Transverse colon (tissue), 4 donors: ENCODE measurements at regions not wholly inside any gene's neighbourhood (a gene's known extent, or its start where the extent isn't known, plus 50 kb on each side); places are given as distances from the start of the nearest gene placed in this dataset.

ENCODE experiments used
- DNase-seq: peaks from one replicate; pipeline ENCODE4 v3.0.0-alpha.2; 2019
- H3K27ac ChIP-seq, 4 donors: fragments of 200-600 bp; sonication (generic); 2 replicates each; pipeline ENCODE4 v1.5.1; 2016 to 2018; ENCODE audit warnings: inconsistent platforms in 4 of 4
- H3K27me3 ChIP-seq: fragments of 200-600 bp; sonication (generic); 2 replicates; pipeline ENCODE4 v1.5.1; 2017; ENCODE audit warnings: inconsistent platforms
- H3K36me3 ChIP-seq, 4 donors: fragments of 200-600 bp; sonication (generic); 2 replicates each; pipeline ENCODE4 v1.5.1; 2017 to 2019; ENCODE audit warnings: inconsistent platforms in 4 of 4
- H3K4me1 ChIP-seq, 4 donors: fragments of 200-600 bp; sonication (generic); 2 replicates each; pipeline ENCODE4 v1.5.1; 2017 to 2020; ENCODE audit warnings: inconsistent platforms in 4 of 4
- H3K4me3 ChIP-seq, 4 donors: fragments of 200-600 bp; sonication (generic); 1 replicate in 1 of 4; 2 replicates in 3 of 4; pipeline versions ENCODE4 v1.5.1 to v1.6.1; 2017 to 2019; ENCODE audit warnings: inconsistent platforms in 4 of 4
- H3K9me3 ChIP-seq, 2 donors: fragments of 200-600 bp; sonication (generic); 2 replicates each; pipeline ENCODE4 v1.5.1; 2017 to 2019; ENCODE audit warnings: inconsistent platforms in 2 of 2
- EP300 ChIP-seq: sonication (generic); formaldehyde crosslinking; IDR thresholded peaks from one replicate; pipeline ENCODE4 v1.6.1; 2017; ENCODE audit warnings: antibody characterized with exemption, low read depth
- POLR2A ChIP-seq: fragments of 450-650 bp; IDR thresholded peaks from one replicate; pipeline ENCODE4 v1.6.1; 2016; ENCODE audit warnings: antibody characterized with exemption, mild to moderate bottlenecking, moderate library complexity
- POLR2AphosphoS5 ChIP-seq, 3 donors: sonication (generic); formaldehyde crosslinking; IDR thresholded peaks; one replicate each; pipeline ENCODE4 v1.6.1; 2016; ENCODE audit warnings: antibody characterized with exemption in 3 of 3
- WGBS, 2 donors: methylation state at CpG; one replicate each; pipeline ENCODE4 v1.1.5; 2018; ENCODE audit warnings: low coverage in 1 of 2; 5-methylcytosine and 5-hydroxymethylcytosine counted together
- in situ Hi-C, 4 donors: fragments of 200-750 bp; cut with MboI; loops; one replicate each; pipeline versions ENCODE4 v1.15.0 to v1.15.1; 2017; ENCODE audit warnings: low sequenced_read_pairs in 3 of 4, low pct_ligation_motif_present in 1 of 4, low pct_unique_long_range_greater_than_20kb in 1 of 4
- intact Hi-C: fragments of 100-400 bp; cut with DNase I; formaldehyde crosslinking; loops from one replicate; pipeline ENCODE4 v1.15.1; 2023; ENCODE audit warnings: low total_unique reads
- TF ChIP-seq, protein P1 (sequence below), 5 experiments: fragments of 200-600 bp in 3 of 5; fragments of 450-650 bp in 2 of 5; sonication (generic) in 3 of 5; IDR thresholded peaks; 1 replicate in 2 of 5; 2 replicates in 3 of 5; pipeline ENCODE4 v1.5.1; 2016 to 2017; ENCODE audit warnings: antibody characterized with exemption in 5 of 5, inconsistent platforms in 3 of 5, mild to moderate bottlenecking in 2 of 5, moderate library complexity in 1 of 5

DNA sequence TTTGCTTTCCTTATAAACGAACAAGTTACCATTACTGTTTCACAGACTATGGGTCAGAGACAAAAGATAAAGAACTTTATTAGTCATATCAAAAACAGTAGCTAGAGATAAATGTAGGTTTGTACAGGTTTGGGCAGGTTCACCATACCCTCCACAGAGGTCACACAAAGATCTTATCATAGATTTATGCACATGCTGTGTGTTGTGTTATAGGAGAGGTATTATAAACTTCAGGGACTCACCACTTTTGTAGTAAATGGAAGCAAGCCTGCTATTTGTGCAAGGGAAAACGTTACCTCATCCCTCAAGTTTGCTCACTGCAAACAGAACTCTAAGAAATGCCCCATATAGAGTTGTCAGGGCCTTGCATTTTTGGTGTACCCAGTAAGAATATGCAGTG lies 584.5 kb upstream of the LRRTM1 start:
- Histone ChIP-seq H3K4me1 (peaks cover 0 to 11% (median 0%) of the 10 kb centered on the region in 4 donors), H3K36me3 (no peaks in the 10 kb centered on the region), H3K27ac (no peak overlapping the region), H3K9me3 (no peaks in the 10 kb centered on the region), H3K4me3 (no peak overlapping the region), H3K27me3 (no peaks in the 10 kb centered on the region)
- 17 to 25% methylated on average over 2 of the region's 2 CpGs for WGBS, 2 donors
- DNase-seq = no peak
- in situ Hi-C loops = no loop called here
- intact Hi-C loops = no loop called here
- TF ChIP-seq, protein P1, sequence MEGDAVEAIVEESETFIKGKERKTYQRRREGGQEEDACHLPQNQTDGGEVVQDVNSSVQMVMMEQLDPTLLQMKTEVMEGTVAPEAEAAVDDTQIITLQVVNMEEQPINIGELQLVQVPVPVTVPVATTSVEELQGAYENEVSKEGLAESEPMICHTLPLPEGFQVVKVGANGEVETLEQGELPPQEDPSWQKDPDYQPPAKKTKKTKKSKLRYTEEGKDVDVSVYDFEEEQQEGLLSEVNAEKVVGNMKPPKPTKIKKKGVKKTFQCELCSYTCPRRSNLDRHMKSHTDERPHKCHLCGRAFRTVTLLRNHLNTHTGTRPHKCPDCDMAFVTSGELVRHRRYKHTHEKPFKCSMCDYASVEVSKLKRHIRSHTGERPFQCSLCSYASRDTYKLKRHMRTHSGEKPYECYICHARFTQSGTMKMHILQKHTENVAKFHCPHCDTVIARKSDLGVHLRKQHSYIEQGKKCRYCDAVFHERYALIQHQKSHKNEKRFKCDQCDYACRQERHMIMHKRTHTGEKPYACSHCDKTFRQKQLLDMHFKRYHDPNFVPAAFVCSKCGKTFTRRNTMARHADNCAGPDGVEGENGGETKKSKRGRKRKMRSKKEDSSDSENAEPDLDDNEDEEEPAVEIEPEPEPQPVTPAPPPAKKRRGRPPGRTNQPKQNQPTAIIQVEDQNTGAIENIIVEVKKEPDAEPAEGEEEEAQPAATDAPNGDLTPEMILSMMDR (IDR thresholded peaks at IDR 0.05) = no peak
- TF ChIP-seq EP300 (no peak), POLR2A (no peak), POLR2AphosphoS5 (IDR thresholded peaks at IDR 0.05) (no peak)

DNA sequence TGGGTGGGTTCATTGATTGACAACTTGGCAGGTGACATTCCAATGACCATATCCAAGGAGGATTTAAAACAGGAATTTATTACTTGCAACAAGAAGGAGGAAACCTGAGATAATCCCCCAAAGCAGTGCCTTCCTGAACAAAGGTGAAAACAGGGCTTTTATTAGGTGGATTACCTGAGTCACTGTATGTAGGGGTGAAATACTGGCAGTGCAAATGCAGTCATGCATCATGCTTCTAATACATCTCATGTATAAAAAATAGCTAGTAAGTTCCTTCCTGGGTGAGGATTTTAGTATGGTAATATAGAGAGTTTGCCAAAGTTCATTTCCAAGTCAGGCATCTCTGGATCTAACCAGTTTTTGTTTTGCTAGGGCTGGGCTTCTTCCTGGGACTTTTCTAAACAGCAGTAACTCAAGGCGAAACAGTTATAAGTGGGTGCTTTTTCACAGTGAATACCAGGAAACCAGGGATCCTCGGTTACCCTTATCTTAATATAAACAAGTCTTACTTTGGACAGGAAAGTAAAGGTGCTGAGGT lies 583.4 kb upstream of the LRRTM1 start:
- WGBS, 2 donors = 17 to 20% methylated on average over 2 of the region's 2 CpGs
- no peaks in the 10 kb centered on the region for H3K36me3 ChIP-seq
- TF ChIP-seq EP300 = no peak
- TF ChIP-seq, protein P1 (IDR thresholded peaks at IDR 0.05) = no peak
- no peak for TF ChIP-seq POLR2A
- TF ChIP-seq POLR2AphosphoS5 (IDR thresholded peaks at IDR 0.05) = no peak
- DNase-seq = peak; percentile 8
- H3K27me3 ChIP-seq = no peaks in the 10 kb centered on the region
- H3K4me3 ChIP-seq = no peak overlapping the region
- H3K9me3 ChIP-seq = no peaks in the 10 kb centered on the region
- in situ Hi-C loops = no loop called here
- peaks cover 0 to 11% (median 0%) of the 10 kb centered on the region in 4 donors for H3K4me1 ChIP-seq
- H3K27ac ChIP-seq = peak overlapping the region in 1 of 4 donors; percentile 7
- intact Hi-C loops = no loop called here

DNA sequence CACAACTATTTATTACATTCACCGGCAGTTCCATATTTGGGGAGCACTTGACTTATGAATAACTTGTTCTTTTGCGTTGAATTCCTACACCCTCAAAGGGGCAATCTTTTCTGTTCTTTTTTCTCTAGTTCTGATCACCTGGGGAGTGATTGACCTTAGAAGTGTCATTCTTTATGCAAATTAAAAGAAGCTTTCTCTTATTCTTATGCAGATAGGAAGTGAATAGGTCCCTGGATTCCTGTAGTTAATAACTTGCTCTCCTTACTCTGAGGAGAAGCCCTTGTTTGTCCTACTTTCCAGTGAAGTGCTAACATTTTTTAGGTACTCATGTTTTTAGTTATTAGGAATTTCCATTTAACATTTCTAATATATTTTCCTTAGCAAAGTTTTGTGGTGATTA lies 569.8 kb upstream of the LRRTM1 start:
- no peak overlapping the region for H3K27ac ChIP-seq
- TF ChIP-seq, protein P1 (IDR thresholded peaks at IDR 0.05) = no peak
- TF ChIP-seq POLR2A (no peak), POLR2AphosphoS5 (IDR thresholded peaks at IDR 0.05) (no peak), EP300 (no peak)
- intact Hi-C loops = no loop called here
- H3K4me3 ChIP-seq = no peak overlapping the region
- in situ Hi-C loops = no loop called here
- H3K36me3 ChIP-seq = no peaks in the 10 kb centered on the region
- 75 to 84% methylated on average over 2 of the region's 2 CpGs for WGBS, 2 donors
- no peaks in the 10 kb centered on the region for H3K4me1 ChIP-seq
- H3K9me3 ChIP-seq = no peaks in the 10 kb centered on the region
- H3K27me3 ChIP-seq = no peaks in the 10 kb centered on the region
- DNase-seq = no peak

DNA sequence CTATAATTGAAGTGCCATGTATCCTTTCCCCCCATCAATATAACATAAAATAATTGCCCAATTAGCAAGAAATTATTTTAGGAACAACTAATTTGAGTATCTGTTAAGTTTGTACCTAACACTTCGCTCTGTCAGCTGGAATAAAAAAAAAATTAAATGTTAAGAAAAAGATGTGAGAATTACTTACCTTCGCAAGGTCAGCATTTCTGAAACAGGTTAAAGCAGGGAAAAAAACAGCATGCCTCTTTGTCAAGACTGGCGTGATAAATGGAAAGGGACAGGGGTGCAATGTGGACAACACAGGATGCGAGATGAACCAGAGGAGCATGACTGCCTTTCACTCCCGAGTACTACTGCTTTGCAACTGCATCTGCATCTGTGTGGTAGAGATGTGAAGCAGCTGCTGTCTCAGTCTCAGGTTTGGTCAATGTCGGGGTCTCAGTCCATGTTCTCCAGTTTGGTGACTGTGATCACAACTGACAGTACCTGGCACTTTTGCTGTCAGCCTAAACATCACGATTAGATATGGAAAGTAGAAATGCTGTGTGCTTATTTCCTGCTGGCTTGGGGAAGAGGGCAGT lies 565.4 kb upstream of the LRRTM1 start:
- in situ Hi-C loops (no loop called here), intact Hi-C loops (no loop called here)
- no peak for DNase-seq
- no peaks in the 10 kb centered on the region for H3K27me3 ChIP-seq
- TF ChIP-seq POLR2A (no peak), POLR2AphosphoS5 (IDR thresholded peaks at IDR 0.05) (no peak), EP300 (no peak)
- TF ChIP-seq, protein P1 (IDR thresholded peaks at IDR 0.05) = no peak
- H3K27ac ChIP-seq = no peak overlapping the region
- H3K9me3 ChIP-seq = no peaks in the 10 kb centered on the region
- no peak overlapping the region for H3K4me3 ChIP-seq
- WGBS, 2 donors = 78 to 80% methylated on average over 5 to 7 of the region's 7 CpGs
- H3K4me1 ChIP-seq = no peaks in the 10 kb centered on the region
- no peaks in the 10 kb centered on the region for H3K36me3 ChIP-seq
